K562 (cell line): ENCODE measurements at regions not wholly inside any gene's neighbourhood (a gene's known extent, or its start where the extent isn't known, plus 50 kb on each side); places are given as distances from the start of the nearest gene placed in this dataset.

Source experiments
- ATAC-seq: fragments of 200-7000 bp; cut with Tn5 transposase; 3 replicates; pipeline ENCODE4 v1.9.1; 2020; ENCODE audit warnings: moderate library complexity
- BruUV-seq: library from RNA; stranded (reverse); fragments of 400-500 nt; replicated peaks from 2 replicates; lab custom pipeline; 2021; lab: Mats Ljungman, UMichigan
- CTCF ChIA-PET: fragments of 300-600 bp; formaldehyde crosslinking; extraction: SDS; loops from one replicate; lab custom pipeline; 2021; ENCODE audit warnings: low intra/inter-chr PET ratio; lab: Yijun Ruan, JAX
- POLR2A ChIA-PET: fragments of 300-600, 350-650 bp; sonication (Branson Sonifier 250); formaldehyde crosslinking; extraction: SDS; loops from one replicate; lab custom pipeline; 2021; ENCODE audit warnings: antibody characterized with exemption, inconsistent platforms; lab: Yijun Ruan, JAX
- DNase-seq, 4 experiments: peaks; one replicate each; pipeline versions ENCODE4 v3.0.0 to v3.0.0-alpha.2; 2011 to 2018; ENCODE audit warnings: low spot score in 3 of 4, mixed read lengths in 3 of 4; ENCODE audit errors: extremely low read depth in 1 of 4
- FAIRE-seq: peaks from 2 replicates; lab custom pipeline; 2011; peaks lifted over from hg19 to GRCh38; lab: Jason Lieb, UNC
- H2AFZ ChIP-seq: 2 replicates; pipeline ENCODE4 v1.6.0; 2011; ENCODE audit warnings: low read depth, low read length, control low read depth, inconsistent platforms
- H3K27ac ChIP-seq: fragments of 200-600 bp; 3 replicates; pipeline ENCODE4 v1.8.0; 2011; ENCODE audit warnings: low read depth, mild to moderate bottlenecking, control low read depth, inconsistent platforms, low read length, moderate library complexity, mixed read lengths; ENCODE audit errors: extremely low read depth
- H3K27me3 ChIP-seq, 2 experiments: fragments of 300-600 bp in 1 of 2; 2 replicates in 1 of 2; 3 replicates in 1 of 2; pipeline versions ENCODE4 v1.6.0 to v1.8.0; 2011; ENCODE audit warnings: inconsistent platforms in 2 of 2, low read length in 2 of 2, mild to moderate bottlenecking in 1 of 2, mixed read lengths in 1 of 2, moderate library complexity in 1 of 2; ENCODE audit not compliant: control insufficient read depth in 2 of 2, insufficient read depth in 2 of 2
- H3K36me3 ChIP-seq: fragments of 300-600 bp; 3 replicates; pipeline ENCODE4 v1.8.0; 2011; ENCODE audit warnings: mild to moderate bottlenecking, low read length, inconsistent platforms; ENCODE audit not compliant: control insufficient read depth, insufficient read depth
- H3K4me1 ChIP-seq, 2 experiments: fragments of 200-600 bp in 1 of 2; replicated peaks in 1 of 2; 2 replicates in 1 of 2; 3 replicates in 1 of 2; pipeline versions ENCODE4 v1.5.1 to v1.8.0; 2011; ENCODE audit warnings: inconsistent platforms in 2 of 2, low read length in 2 of 2, mild to moderate bottlenecking in 1 of 2, mixed read lengths in 1 of 2, moderate library complexity in 1 of 2; ENCODE audit not compliant: control insufficient read depth in 2 of 2, insufficient read depth in 2 of 2
- H3K4me2 ChIP-seq: 2 replicates; pipeline ENCODE4 v1.6.1; 2011; ENCODE audit warnings: low read length, control low read depth, inconsistent platforms, mixed read lengths; ENCODE audit not compliant: insufficient read depth
- H3K4me3 ChIP-seq: fragments of 200-600 bp; sonication (generic), shearing (Covaris generic); 2 replicates; pipeline ENCODE4 v1.5.1; 2016; ENCODE audit warnings: control low read depth, inconsistent platforms
- H3K79me2 ChIP-seq: fragments of 200-600 bp; 3 replicates; pipeline ENCODE4 v1.8.0; 2011; ENCODE audit warnings: low read length, inconsistent platforms; ENCODE audit not compliant: control insufficient read depth, insufficient read depth
- H3K9ac ChIP-seq, 2 experiments: 2 replicates each; pipeline versions ENCODE4 v1.6.0 to v1.6.1; 2011; ENCODE audit warnings: low read depth in 2 of 2, low read length in 2 of 2, control low read depth in 1 of 2, inconsistent platforms in 1 of 2, mild to moderate bottlenecking in 1 of 2, mixed read lengths in 1 of 2; ENCODE audit not compliant: insufficient read depth in 1 of 2
- H3K9me1 ChIP-seq: one replicate; pipeline ENCODE4 v1.6.0; 2011; ENCODE audit warnings: inconsistent platforms, mild to moderate bottlenecking, low read length, moderate library complexity; ENCODE audit not compliant: control insufficient read depth, insufficient read depth
- H3K9me3 ChIP-seq: replicated peaks from 2 replicates; pipeline ENCODE4 v1.5.1; 2011; ENCODE audit warnings: low read depth, low read length, inconsistent platforms; ENCODE audit not compliant: control insufficient read depth, insufficient read depth
- H4K20me1 ChIP-seq: replicated peaks from 2 replicates; pipeline ENCODE4 v1.6.1; 2011; ENCODE audit warnings: low read length, inconsistent platforms, mixed read lengths; ENCODE audit not compliant: control insufficient read depth, insufficient read depth
- ARID4B ChIP-seq: sonication (generic); formaldehyde crosslinking; IDR thresholded peaks from 2 replicates; pipeline ENCODE4 v1.8.0; 2022; ENCODE audit warnings: mild to moderate bottlenecking, missing genetic modification reagents
- CCAR2 ChIP-seq: fragments of 200-400 bp; formaldehyde crosslinking; IDR thresholded peaks from 2 replicates; pipeline ENCODE4 v1.6.1; 2017; ENCODE audit warnings: mild to moderate bottlenecking, low read depth, low read length
- WHSC1 ChIP-seq: IDR thresholded peaks from one replicate; pipeline ENCODE4 v1.6.1; 2012; ENCODE audit warnings: low read length, control low read depth, inconsistent platforms
- ZKSCAN8 ChIP-seq: fragments of 200-800 bp; sonication (Bioruptor generic); IDR thresholded peaks from 2 replicates; pipeline ENCODE4 v1.6.1; 2016; ENCODE audit warnings: missing genetic modification characterization, missing compliant biosample characterization
- ZNF184 ChIP-seq: sonication (generic); formaldehyde crosslinking; IDR thresholded peaks from 2 replicates; pipeline ENCODE4 v1.5.0; 2020; ENCODE audit warnings: missing genetic modification reagents
- WGBS: fragments of 100-300 bp; shearing (Covaris generic); methylation state at CpG from one replicate; pipeline ENCODE4 v1.1.6; 2016; ENCODE audit warnings: low coverage, mixed read lengths; ENCODE audit not compliant: insufficient coverage; ENCODE audit errors: missing lambda C conversion rate; 5-methylcytosine and 5-hydroxymethylcytosine counted together
- in situ Hi-C: fragments of 300-500 bp; cut with MboI; formaldehyde crosslinking; loops from 4 replicates; pipeline ENCODE4 v1.15.0; 2018; ENCODE audit warnings: inconsistent platforms, mixed read lengths
- intact Hi-C: fragments of 100-400 bp; cut with micrococcal nuclease; formaldehyde crosslinking; loops from 2 replicates; pipeline ENCODE4 v1.14.2; 2022
- TF ChIP-seq, protein P1 (sequence below): fragments of 450-650 bp; IDR thresholded peaks from 2 replicates; pipeline ENCODE4 v1.6.1; 2016; ENCODE audit warnings: mild to moderate bottlenecking

DNA sequence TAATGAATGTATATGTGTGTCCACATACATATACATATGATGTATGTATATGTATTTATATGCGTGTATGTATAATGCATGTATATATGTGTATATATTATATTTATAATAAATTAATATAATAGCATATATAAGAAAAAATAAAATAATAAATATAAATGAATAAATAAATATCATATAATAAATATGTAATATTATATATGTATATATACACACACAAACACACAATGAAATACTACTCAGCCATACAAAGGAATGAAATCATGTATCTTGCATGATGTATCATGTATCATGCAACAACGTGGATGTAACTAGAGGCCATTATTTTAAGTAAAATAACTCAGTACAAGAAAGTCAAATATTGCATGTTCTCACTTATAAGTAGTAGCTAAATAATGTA lies 788.7 kb upstream of the CHORDC1 start:
- no peaks in the 10 kb centered on the region for H3K36me3 ChIP-seq
- H3K4me2 ChIP-seq, result no peak overlapping the region
- H3K9me1 ChIP-seq, result no peaks in the 10 kb centered on the region
- H3K27ac ChIP-seq, result no peak overlapping the region
- POLR2A ChIA-PET, result no interaction called here
- TF ChIP-seq CCAR2 (no peak), ZNF184 (CRISPR knock-in tag) (no peak), ARID4B (CRISPR knock-in tag) (no peak), WHSC1 (no peak), ZKSCAN8 (CRISPR knock-in tag) (no peak)
- TF ChIP-seq, protein P1, sequence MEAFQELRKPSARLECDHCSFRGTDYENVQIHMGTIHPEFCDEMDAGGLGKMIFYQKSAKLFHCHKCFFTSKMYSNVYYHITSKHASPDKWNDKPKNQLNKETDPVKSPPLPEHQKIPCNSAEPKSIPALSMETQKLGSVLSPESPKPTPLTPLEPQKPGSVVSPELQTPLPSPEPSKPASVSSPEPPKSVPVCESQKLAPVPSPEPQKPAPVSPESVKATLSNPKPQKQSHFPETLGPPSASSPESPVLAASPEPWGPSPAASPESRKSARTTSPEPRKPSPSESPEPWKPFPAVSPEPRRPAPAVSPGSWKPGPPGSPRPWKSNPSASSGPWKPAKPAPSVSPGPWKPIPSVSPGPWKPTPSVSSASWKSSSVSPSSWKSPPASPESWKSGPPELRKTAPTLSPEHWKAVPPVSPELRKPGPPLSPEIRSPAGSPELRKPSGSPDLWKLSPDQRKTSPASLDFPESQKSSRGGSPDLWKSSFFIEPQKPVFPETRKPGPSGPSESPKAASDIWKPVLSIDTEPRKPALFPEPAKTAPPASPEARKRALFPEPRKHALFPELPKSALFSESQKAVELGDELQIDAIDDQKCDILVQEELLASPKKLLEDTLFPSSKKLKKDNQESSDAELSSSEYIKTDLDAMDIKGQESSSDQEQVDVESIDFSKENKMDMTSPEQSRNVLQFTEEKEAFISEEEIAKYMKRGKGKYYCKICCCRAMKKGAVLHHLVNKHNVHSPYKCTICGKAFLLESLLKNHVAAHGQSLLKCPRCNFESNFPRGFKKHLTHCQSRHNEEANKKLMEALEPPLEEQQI, result no peak
- TF ChIP-seq, all 486 proteins: peak for 0
- Histone ChIP-seq H3K27me3 (no peaks in the 10 kb centered on the region), H3K9ac (no peak overlapping the region), H3K4me1 (no peaks in the 10 kb centered on the region), H4K20me1 (no peaks in the 10 kb centered on the region), H2AFZ (no peak overlapping the region), H3K9me3 (no peaks in the 10 kb centered on the region; the same call in 1 of the 2 replicates), H3K79me2 (no peaks in the 10 kb centered on the region), H3K4me3 (no peak overlapping the region)
- WGBS, result 0% methylated on average over 2 of the region's 2 CpGs
- intact Hi-C loops (no loop called here), in situ Hi-C loops (no loop called here)
- DNase-seq (no peak), FAIRE-seq (no peak), ATAC-seq (no peak)
- BruUV-seq, result no TSS peak
- CTCF ChIA-PET, result no interaction called here
